ENCODE measurements at regions not wholly inside any gene's neighbourhood (a gene's known extent, or its start where the extent isn't known, plus 50 kb on each side); places are given as distances from the start of the nearest gene placed in this dataset.

- TF ChIP-seq CTCF (IDR thresholded peaks at IDR 0.05) (no peak), POLR2A (IDR thresholded peaks at IDR 0.05) (no peak)
Observed at GRCh38 chr2:129800686-129801085, 178.8 kb upstream of the RAB6C start.

Data from ovary (tissue), 3 donors.